H1 (cell line): ENCODE measurements at regions not wholly inside any gene's neighbourhood (a gene's known extent, or its start where the extent isn't known, plus 50 kb on each side); places are given as distances from the start of the nearest gene placed in this dataset.

Experiments
- RFX5 ChIP-seq: IDR thresholded peaks from 2 replicates; pipeline ENCODE4 v1.6.1; 2011; ENCODE audit warnings: low read depth, low read length, improper control_type of control experiment, borderline replicate concordance
- SP2 ChIP-seq: IDR thresholded peaks from 2 replicates; pipeline ENCODE4 v1.6.1; 2012; ENCODE audit warnings: mild to moderate bottlenecking, low read length, inconsistent platforms
- TBP ChIP-seq: IDR thresholded peaks from 2 replicates; pipeline ENCODE4 v1.6.1; 2011; ENCODE audit warnings: low read depth, low read length, improper control_type of control experiment
- TF ChIP-seq, protein P1 (sequence below): IDR thresholded peaks from 2 replicates; pipeline ENCODE4 v1.6.1; 2012; ENCODE audit warnings: inconsistent platforms
- TF ChIP-seq, protein P2 (sequence below), 3 experiments: IDR thresholded peaks; 1 replicate in 2 of 3; 2 replicates in 1 of 3; pipeline versions ENCODE4 v1.5.1 to v1.6.1; 2011; ENCODE audit warnings: low read length in 3 of 3, mild to moderate bottlenecking in 3 of 3, inconsistent platforms in 2 of 3, low read depth in 1 of 3, moderate library complexity in 1 of 3; ENCODE audit not compliant: insufficient read depth in 1 of 3; ENCODE audit errors: control extremely low read depth in 1 of 3

DNA sequence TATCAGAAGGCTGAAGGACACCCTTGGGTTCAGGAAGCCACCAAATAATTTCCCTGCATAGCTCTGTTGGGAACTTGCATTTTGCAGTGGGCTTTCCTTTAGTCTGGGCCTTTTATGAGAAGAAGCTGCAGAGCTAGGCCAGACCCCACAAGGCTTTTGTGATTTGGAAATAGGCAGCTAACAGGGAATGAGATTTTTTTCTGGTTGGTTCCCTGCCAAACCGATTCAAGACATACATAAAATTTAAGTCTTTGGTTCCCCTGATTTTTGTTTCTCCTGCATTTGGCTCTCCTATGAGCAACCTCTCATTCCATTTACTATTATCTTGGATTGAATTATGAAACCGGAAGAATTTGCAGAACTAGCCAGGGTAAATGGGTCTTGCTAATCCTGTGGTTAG lies 81.5 kb upstream of the PTCH1 start:
- TF ChIP-seq SP2 (no peak), TBP (no peak), RFX5 (no peak)
- TF ChIP-seq, protein P1, sequence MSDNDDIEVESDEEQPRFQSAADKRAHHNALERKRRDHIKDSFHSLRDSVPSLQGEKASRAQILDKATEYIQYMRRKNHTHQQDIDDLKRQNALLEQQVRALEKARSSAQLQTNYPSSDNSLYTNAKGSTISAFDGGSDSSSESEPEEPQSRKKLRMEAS: no peak
- TF ChIP-seq, protein P2, sequence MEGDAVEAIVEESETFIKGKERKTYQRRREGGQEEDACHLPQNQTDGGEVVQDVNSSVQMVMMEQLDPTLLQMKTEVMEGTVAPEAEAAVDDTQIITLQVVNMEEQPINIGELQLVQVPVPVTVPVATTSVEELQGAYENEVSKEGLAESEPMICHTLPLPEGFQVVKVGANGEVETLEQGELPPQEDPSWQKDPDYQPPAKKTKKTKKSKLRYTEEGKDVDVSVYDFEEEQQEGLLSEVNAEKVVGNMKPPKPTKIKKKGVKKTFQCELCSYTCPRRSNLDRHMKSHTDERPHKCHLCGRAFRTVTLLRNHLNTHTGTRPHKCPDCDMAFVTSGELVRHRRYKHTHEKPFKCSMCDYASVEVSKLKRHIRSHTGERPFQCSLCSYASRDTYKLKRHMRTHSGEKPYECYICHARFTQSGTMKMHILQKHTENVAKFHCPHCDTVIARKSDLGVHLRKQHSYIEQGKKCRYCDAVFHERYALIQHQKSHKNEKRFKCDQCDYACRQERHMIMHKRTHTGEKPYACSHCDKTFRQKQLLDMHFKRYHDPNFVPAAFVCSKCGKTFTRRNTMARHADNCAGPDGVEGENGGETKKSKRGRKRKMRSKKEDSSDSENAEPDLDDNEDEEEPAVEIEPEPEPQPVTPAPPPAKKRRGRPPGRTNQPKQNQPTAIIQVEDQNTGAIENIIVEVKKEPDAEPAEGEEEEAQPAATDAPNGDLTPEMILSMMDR (IDR thresholded peaks at IDR 0.05; ENCODE audit: control extremely low read depth in 1 of 3, insufficient read depth in 1 of 3, low read depth in 1 of 3, low read length in 3 of 3): no peak
